ENCODE measurements at regions not wholly inside any gene's neighbourhood (a gene's known extent, or its start where the extent isn't known, plus 50 kb on each side); places are given as distances from the start of the nearest gene placed in this dataset.

DNA sequence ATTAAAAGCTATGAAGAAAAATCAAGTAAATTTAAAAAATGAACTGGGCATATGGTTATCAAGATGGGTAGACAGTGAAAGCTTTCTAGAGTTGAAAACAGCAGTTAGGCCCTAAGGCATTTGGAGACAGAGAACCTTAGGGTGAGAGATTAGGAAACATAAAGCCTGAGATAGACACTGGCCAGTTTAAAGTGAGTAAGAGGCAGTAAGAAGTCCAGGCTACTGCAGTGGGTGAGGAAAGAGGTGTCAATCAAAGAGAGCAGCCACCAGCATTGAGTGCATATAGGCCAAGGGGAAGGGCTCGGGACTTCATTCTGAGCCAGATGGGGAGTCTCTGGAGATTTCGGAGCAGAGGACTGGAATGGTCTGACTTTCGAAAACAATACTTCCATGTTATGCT lies 1360.5 kb upstream of the ADGRL4 start:
- no peak for TF ChIP-seq CTCF (IDR thresholded peaks at IDR 0.05; ENCODE audit: borderline replicate concordance, insufficient read depth, low read depth, low read length)
- no peak overlapping the region for H3K4me3 ChIP-seq (ENCODE audit: low read depth, low read length)

- H3K4me3 ChIP-seq (ENCODE audit: low read depth, low read length): no peak overlapping the region
- TF ChIP-seq CTCF (IDR thresholded peaks at IDR 0.05; ENCODE audit: borderline replicate concordance, insufficient read depth, low read depth, low read length): no peak
These were observed 1359.0 kb upstream of the ADGRL4 start for GRCh38 chr1:80365359-80366021.

DNA sequence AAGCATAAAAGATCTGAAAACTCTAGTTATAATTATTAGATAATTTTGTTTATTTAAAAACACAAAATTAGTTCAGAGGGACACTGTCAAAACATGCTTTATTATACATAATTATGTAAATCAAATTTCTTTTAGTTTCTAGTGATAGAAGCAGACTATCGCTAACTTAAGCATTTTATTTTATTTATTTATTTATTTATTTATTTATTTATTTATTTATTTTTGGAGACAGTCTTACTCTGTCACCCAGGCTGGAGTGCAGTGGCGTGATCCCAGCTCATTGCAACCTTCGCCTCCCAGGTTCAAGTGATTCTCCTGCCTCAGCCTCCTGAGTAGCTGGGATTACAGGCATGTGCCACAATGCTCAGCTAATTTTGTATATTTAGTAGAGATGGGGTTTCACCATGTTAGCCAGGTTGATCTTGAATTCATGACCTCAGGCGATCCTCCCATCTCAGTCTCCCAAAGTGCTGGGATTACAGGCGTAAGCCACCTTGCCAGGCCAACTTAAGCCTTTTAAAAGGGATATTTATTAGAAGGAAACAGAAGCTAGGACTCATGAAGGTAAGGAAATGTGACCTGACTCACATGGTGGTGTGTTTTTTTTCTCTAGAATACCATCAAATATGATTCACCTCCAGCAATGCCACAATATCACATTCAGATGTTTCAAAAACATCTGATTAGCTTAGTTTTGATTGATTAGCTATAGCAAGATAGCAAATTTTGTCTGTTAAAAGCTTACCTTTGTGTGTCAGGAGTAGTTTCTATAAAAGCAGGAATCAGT lies 1357.4 kb upstream of the ADGRL4 start:
- no peak overlapping the region for H3K4me3 ChIP-seq (ENCODE audit: low read depth, low read length)
- no peak for TF ChIP-seq CTCF (IDR thresholded peaks at IDR 0.05; ENCODE audit: borderline replicate concordance, insufficient read depth, low read depth, low read length)

- no peak for TF ChIP-seq CTCF (IDR thresholded peaks at IDR 0.05; ENCODE audit: borderline replicate concordance, insufficient read depth, low read depth, low read length)
- H3K4me3 ChIP-seq (ENCODE audit: low read depth, low read length): no peak overlapping the region
These were observed 1353.1 kb upstream of the ADGRL4 start for GRCh38 chr1:80359666-80360065.

DNA sequence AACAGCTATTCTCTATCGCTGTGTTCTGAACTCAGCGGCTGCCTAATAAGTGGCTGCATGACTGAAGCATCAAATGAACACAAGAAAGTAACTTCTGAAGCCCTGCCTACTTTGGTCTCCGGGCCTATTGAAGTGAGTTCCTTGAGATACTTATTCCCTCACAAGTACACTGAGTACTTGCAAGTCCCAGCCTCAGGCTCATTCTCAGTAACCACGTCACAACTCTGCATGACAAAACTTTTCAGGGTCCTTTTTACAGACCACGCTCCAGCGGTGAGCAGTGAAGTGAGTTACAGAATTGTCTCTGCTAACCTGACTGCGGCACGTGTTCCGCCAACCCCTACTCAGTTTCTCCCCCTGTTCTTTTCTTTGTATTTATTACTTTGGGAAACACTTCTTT lies 1342.7 kb upstream of the ADGRL4 start:
- no peak for TF ChIP-seq CTCF (IDR thresholded peaks at IDR 0.05; ENCODE audit: borderline replicate concordance, insufficient read depth, low read depth, low read length)
- no peak overlapping the region for H3K4me3 ChIP-seq (ENCODE audit: low read depth, low read length)

DNA sequence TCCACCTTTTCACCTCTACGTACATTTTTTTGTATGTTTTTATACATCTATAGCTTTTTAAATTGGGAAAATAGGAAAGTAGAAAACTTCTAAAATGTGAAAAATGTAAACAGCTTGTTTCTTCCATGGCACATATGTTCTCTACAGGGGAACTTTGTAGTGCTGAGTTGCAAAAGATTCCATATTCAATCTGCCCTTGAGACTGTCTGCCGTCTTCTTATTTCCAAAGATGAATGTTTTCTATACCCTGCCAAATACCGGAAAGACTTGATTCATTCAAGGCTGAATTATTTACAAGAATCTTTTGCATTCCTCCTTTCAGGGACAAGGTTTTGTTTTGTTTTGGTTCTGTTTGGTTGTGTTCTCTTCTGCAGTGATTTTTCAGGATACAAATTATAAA lies 1334.5 kb upstream of the ADGRL4 start:
- no peak for TF ChIP-seq CTCF (IDR thresholded peaks at IDR 0.05; ENCODE audit: borderline replicate concordance, insufficient read depth, low read depth, low read length)
- no peak overlapping the region for H3K4me3 ChIP-seq (ENCODE audit: low read depth, low read length)

DNA sequence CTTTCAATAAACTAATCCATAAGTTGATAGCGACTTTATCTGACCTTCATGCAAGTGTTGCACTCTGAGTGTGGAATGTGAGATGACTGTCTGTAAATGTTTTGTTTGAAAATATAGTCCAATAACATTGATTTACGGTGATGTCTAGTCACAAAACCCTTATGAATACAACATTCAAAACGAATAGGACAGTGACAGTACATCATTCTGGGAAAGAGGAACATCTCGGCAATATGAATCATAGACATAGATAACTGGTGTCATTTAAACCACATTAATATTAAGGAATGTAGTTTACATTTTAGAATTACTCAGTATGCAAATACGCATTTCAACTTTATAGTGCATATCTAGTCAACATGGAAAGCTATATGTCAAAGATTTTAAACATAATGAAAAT lies 1311.6 kb upstream of the ADGRL4 start:
- TF ChIP-seq CTCF (IDR thresholded peaks at IDR 0.05; ENCODE audit: borderline replicate concordance, insufficient read depth, low read depth, low read length): no peak
- no peak overlapping the region for H3K4me3 ChIP-seq (ENCODE audit: low read depth, low read length)

Measured in GM12875 (cell line).